Amygdala (tissue), 56 donors: ENCODE measurements at regions not wholly inside any gene's neighbourhood (a gene's known extent, or its start where the extent isn't known, plus 50 kb on each side); places are given as distances from the start of the nearest gene placed in this dataset.

Experiments used
- DNase-seq, 56 donors: peaks; one replicate each; lab custom pipeline; 2025; lab: John Stamatoyannopoulos, UW

- DNase-seq, result no peak
These were observed 658.0 kb downstream of the PTPRU start for GRCh38 chr1:29894311-29894710.

- no peak for DNase-seq
These were observed 657.5 kb downstream of the PTPRU start for GRCh38 chr1:29893806-29894205.

- no peak for DNase-seq
These were observed 656.9 kb downstream of the PTPRU start for GRCh38 chr1:29893046-29893723.

GRCh38 chr1:29892247-29892646 is 655.9 kb downstream of the PTPRU start:
- no peak for DNase-seq

GRCh38 chr1:29890201-29890959 is 654.1 kb downstream of the PTPRU start:
- no peak for DNase-seq

DNA sequence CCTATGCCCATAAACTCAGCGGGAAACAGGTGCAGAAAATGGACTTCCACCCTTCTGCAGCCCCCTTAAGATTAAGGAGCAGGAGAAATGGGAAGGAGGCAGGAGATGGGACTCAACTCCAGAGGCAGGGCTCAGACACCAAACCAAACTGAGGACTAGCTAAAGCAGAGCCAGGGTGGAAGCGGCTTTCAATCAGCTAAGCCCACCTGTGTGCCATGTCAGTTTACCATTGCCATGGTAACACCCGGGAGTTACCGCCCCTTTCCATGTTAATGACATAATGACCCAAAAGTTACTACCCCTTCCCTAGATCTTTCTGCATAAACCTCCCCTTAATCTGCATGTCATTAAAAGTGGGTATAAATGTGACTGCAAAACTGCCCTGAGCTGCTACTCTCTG is 653.5 kb downstream of the PTPRU start:
- no peak for DNase-seq

DNA sequence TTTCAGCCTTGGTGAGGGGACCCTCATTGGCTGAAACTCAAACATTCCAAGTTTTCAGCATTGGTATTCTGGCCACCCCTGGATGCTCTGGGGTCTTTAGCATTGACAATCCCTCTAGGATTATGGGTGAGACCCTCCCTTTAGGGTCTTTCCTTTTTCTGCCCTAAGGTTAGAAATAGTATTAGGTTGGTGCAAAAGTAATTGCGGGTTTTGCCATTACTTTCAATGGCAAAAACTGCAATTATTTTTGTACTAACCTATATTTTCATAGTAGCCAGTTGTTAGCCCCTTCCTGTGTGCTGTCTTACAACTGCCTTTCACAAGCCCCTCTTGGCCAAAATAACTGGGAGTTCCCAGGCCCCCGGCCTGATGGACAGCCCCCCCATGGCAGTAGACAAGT is 648.4 kb downstream of the PTPRU start:
- no peak for DNase-seq

GRCh38 chr1:29883986-29884385 is 647.7 kb downstream of the PTPRU start:
- DNase-seq, result no peak

- DNase-seq, result no peak
These were observed 647.1 kb downstream of the PTPRU start for GRCh38 chr1:29883411-29883832.

GRCh38 chr1:29880556-29880955 is 644.2 kb downstream of the PTPRU start:
- DNase-seq, result no peak

DNA sequence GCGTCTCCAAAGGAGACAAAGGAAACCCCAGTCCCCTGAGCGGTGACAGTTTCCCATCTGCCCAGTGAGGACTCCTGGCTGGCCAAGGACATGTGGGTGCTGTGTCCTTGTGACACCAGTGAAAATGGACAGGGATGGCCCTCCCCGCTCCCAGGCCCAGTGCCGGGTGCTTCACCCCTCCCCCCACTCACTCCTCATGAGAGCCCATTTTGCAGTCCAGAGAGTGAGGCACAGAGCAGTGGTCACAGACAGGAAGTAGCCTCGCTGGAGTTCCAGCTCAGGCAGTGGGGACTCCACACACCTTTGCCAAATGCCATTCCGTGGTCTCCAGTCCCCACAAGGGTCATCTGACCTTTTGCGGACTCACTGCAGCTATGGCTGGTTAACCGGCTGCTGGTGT is 642.9 kb downstream of the PTPRU start:
- DNase-seq, result no peak

DNA sequence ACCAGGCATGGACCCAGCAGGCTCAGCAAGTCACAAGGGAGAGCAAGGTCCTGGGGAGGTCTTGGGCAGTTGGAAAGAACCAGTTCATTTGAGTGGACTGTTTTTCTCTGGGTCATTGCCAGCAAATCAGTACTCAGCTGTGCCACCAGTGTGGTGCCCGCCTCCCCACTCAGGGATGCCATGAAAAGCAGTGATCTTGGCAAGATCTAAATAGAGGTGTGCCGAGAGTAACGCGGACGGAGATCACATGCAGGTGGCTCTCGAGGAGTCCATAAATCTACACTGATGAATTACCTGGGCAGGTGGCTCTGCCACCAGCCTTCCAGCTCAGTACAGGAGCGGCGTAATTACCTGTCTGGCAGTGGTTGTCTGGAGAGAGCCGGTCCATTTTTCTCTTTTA is 642.2 kb downstream of the PTPRU start:
- no peak for DNase-seq

DNA sequence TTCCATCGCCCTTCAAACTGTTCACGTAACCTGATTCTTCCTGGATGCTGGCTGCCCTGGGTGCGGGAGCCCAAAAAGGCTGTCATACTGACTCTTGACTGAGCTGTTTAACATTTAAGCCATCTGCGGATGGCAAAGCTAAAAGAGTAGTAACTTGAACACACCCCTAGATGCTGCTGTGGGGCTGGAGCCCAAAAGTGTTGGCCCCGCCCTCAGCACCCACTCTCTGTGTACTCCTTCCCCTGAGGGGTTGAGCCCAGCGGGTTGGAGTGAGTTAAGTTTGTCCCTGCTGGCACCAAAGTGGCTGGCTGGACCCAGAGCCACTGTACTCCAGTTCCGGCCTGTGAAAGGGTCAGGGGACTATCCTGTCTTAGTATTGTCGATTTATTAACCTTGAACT is 640.6 kb downstream of the PTPRU start:
- no peak for DNase-seq

- no peak for DNase-seq
These were observed 640.1 kb downstream of the PTPRU start for GRCh38 chr1:29876441-29876840.

DNA sequence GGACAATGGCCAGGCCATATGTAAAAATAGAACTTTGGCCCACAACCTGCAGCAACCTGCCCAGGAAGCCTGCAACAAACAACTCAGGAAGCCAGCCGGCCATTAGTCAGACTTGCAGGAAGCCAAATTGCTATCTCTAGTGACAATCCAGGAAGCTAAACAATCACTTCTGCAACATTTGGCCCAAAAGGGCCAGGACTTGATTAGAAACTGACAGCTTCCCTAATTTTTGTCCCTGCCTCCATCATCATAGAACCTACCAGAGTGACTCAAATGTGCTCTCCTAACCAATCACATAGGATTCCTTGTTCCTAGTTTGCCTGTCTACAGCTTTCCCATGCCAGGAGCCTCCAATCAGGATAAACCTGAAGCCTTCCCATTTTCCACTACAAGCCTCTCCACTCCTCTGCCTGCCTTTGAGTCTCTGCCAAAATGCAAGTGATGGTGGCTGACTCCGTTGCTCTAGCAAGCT is 639.3 kb downstream of the PTPRU start:
- no peak for DNase-seq

DNA sequence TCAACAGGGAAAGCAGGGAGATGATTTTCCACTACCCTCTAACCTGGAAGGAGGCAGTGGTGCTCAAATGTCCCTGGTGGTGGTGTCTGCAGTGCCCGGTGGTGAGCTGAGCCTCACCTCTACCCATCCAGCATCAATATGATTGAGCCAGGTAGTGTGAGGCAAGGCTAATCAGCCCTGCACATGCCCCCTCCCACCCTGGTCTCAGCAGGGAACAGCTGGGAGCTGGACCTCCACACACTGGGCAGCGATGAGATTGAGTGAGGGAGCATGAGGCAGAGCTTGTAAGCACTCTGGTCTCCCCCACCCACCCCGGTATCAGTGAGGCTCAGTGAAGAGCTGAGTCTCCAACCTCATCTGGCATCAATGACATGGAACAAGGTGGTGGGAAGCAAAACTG is 634.3 kb downstream of the PTPRU start:
- no peak for DNase-seq

GRCh38 chr1:29869802-29870201 is 633.5 kb downstream of the PTPRU start:
- no peak for DNase-seq

- no peak for DNase-seq
These were observed 632.6 kb downstream of the PTPRU start for GRCh38 chr1:29868944-29869343.

DNA sequence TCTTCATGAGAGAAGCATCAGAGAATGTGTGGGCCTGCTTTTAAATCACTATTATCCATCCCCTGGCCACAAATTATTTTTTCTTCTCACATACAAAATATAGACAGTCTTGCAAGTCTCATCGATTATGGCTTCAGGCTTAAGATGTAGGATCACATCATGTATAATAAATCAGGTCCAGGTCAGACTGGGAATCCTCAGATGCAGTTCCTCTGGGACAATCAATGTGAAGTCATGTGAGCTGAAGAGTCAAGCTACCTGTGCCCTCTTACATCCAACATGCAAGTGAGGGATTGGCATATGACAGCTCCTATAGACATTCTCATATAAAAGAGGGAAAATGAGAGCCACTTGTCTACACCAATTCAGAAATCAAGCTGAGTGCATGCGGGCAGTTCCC is 631.8 kb downstream of the PTPRU start:
- no peak for DNase-seq

DNA sequence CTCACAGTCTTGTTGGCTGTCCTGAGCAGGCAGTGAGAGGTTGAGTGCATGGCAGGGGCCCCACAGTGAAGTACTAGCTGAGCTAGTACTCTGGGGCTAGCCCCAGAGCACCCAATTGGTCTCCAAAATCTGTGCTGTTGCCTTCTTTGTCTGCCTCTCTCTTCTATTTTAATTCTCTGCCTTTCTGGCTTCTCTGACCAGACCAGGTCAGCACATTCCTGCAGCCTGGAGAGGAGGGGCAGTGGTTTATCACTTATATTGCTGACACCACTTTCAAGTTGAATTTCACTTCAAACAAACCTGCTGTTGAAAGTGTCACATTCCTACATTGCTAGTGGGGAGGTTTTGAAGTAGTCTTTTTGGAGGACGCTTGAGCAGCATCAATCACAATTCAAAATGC is 628.7 kb downstream of the PTPRU start:
- DNase-seq, result no peak

DNA sequence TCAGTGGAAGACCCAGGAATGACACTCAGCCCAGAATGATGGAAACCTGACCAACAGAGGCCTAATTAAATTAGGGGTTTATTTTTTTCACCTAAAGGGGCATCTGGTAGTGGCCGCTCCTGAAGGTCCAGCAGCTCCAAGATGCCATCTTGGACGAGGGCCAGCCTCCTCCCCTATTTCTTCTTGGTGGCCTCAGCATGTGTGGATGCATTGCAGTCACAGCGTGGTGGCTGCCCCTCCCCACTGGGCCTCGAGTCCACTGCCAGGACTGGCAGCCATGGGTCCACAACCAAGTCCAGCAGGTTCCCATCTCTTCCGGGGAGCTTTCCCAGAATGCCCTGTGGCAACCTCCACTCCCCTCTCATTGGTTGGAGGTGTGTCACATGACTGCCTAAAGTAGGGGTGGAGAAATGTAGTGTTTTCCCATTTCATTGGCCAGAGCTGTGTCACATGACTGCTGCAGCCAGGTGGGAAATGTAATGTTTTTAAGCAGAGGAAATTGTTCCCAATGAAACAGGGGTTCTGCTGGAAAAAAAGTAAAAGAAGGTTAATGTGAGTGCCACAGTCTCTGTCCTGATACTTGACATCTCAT is 628.2 kb downstream of the PTPRU start:
- DNase-seq, result no peak

GRCh38 chr1:29861922-29862321 is 625.6 kb downstream of the PTPRU start:
- no peak for DNase-seq
